ENCODE measurements at regions not wholly inside any gene's neighbourhood (a gene's known extent, or its start where the extent isn't known, plus 50 kb on each side); places are given as distances from the start of the nearest gene placed in this dataset.

- H3K4me3 ChIP-seq (ENCODE audit: low read length): no peak overlapping the region
- TF ChIP-seq CTCF (conservative IDR thresholded peaks at IDR 0.05; ENCODE audit: low read length): no peak
- no peak for DNase-seq (ENCODE audit: low read depth)
Observed at GRCh38 chr21:17189963-17190362, 322.9 kb upstream of the CXADR start.

- DNase-seq (ENCODE audit: low read depth): no peak
- no peak overlapping the region for H3K4me3 ChIP-seq (ENCODE audit: low read length)
- no peak for TF ChIP-seq CTCF (conservative IDR thresholded peaks at IDR 0.05; ENCODE audit: low read length)
Observed at GRCh38 chr21:17191346-17191993, 321.4 kb upstream of the CXADR start.

- TF ChIP-seq CTCF (conservative IDR thresholded peaks at IDR 0.05; ENCODE audit: low read length): no peak
- DNase-seq (ENCODE audit: low read depth): no peak
- H3K4me3 ChIP-seq (ENCODE audit: low read length): no peak overlapping the region
Observed at GRCh38 chr21:17195351-17195750, 317.5 kb upstream of the CXADR start.

- TF ChIP-seq CTCF (conservative IDR thresholded peaks at IDR 0.05; ENCODE audit: low read length): no peak
- H3K4me3 ChIP-seq (ENCODE audit: low read length): no peak overlapping the region
- DNase-seq (ENCODE audit: low read depth): no peak
Observed at GRCh38 chr21:17195976-17196375, 316.9 kb upstream of the CXADR start.

GRCh38 chr21:17196623-17197022 lies 316.2 kb upstream of the CXADR start:
- no peak for TF ChIP-seq CTCF (conservative IDR thresholded peaks at IDR 0.05; ENCODE audit: low read length)
- H3K4me3 ChIP-seq (ENCODE audit: low read length): no peak overlapping the region
- no peak for DNase-seq (ENCODE audit: low read depth)

GRCh38 chr21:17197996-17198395 lies 314.8 kb upstream of the CXADR start:
- DNase-seq (ENCODE audit: low read depth): no peak
- no peak for TF ChIP-seq CTCF (conservative IDR thresholded peaks at IDR 0.05; ENCODE audit: low read length)
- no peak overlapping the region for H3K4me3 ChIP-seq (ENCODE audit: low read length)

GRCh38 chr21:17200250-17200649 lies 312.6 kb upstream of the CXADR start:
- H3K4me3 ChIP-seq (ENCODE audit: low read length): no peak overlapping the region
- DNase-seq (ENCODE audit: low read depth): no peak
- TF ChIP-seq CTCF (conservative IDR thresholded peaks at IDR 0.05; ENCODE audit: low read length): no peak

Measured in AG10803 (cell line).